ENCODE measurements at regions not wholly inside any gene's neighbourhood (a gene's known extent, or its start where the extent isn't known, plus 50 kb on each side); places are given as distances from the start of the nearest gene placed in this dataset.

GRCh38 chr2:120515759-120516678 lies 170.1 kb downstream of the INHBB start:
- Histone ChIP-seq H3K27ac (replicated peaks) (no peak overlapping the region), H3K9me3 (replicated peaks) (no peaks in the 10 kb centered on the region), H3K36me3 (no peaks in the 10 kb centered on the region), H3K27me3 (ENCODE audit: low read depth) (peaks cover 26% of the 10 kb centered on the region), H3K4me3 (no peak overlapping the region), H3K4me1 (peaks cover under 1% of the 10 kb centered on the region)
- intact Hi-C loops (cut with micrococcal nuclease), result no loop called here
- DNase-seq, result no peak
- TF ChIP-seq CTCF (IDR thresholded peaks at IDR 0.05; ENCODE audit: borderline replicate concordance), result no peak

GRCh38 chr2:120516679-120517314 lies 170.9 kb downstream of the INHBB start:
- no peak for TF ChIP-seq CTCF (IDR thresholded peaks at IDR 0.05; ENCODE audit: borderline replicate concordance)
- intact Hi-C loops (cut with micrococcal nuclease), result no loop called here
- Histone ChIP-seq H3K4me1 (peaks cover 9% of the 10 kb centered on the region), H3K9me3 (replicated peaks) (no peaks in the 10 kb centered on the region), H3K27me3 (ENCODE audit: low read depth) (peaks cover 33% of the 10 kb centered on the region), H3K27ac (replicated peaks) (no peak overlapping the region), H3K4me3 (no peak overlapping the region), H3K36me3 (no peaks in the 10 kb centered on the region)
- DNase-seq, result no peak

GRCh38 chr2:120517751-120518469 lies 172.0 kb downstream of the INHBB start:
- Histone ChIP-seq H3K27me3 (ENCODE audit: low read depth) (peaks cover 44% of the 10 kb centered on the region), H3K4me1 (peaks cover 20% of the 10 kb centered on the region), H3K27ac (replicated peaks) (no peak overlapping the region), H3K4me3 (no peak overlapping the region), H3K9me3 (replicated peaks) (no peaks in the 10 kb centered on the region), H3K36me3 (no peaks in the 10 kb centered on the region)
- no peak for DNase-seq
- intact Hi-C loops (cut with micrococcal nuclease), result no loop called here
- TF ChIP-seq CTCF (IDR thresholded peaks at IDR 0.05; ENCODE audit: borderline replicate concordance), result no peak

- no peak overlapping the region for H3K4me3 ChIP-seq
- intact Hi-C loops (cut with micrococcal nuclease), result no loop called here
- no peak for TF ChIP-seq CTCF (IDR thresholded peaks at IDR 0.05; ENCODE audit: borderline replicate concordance)
- DNase-seq, result no peak
- no peak overlapping the region for H3K27ac ChIP-seq (replicated peaks)
- peaks cover 20% of the 10 kb centered on the region for H3K4me1 ChIP-seq
- H3K27me3 ChIP-seq (ENCODE audit: low read depth), result peaks cover 50% of the 10 kb centered on the region
- no peaks in the 10 kb centered on the region for H3K9me3 ChIP-seq (replicated peaks)
- H3K36me3 ChIP-seq, result no peaks in the 10 kb centered on the region
Measured at GRCh38 chr2:120518819-120519218, 172.9 kb downstream of the INHBB start.

GRCh38 chr2:120519469-120519868 lies 173.5 kb downstream of the INHBB start:
- peaks cover 50% of the 10 kb centered on the region for H3K27me3 ChIP-seq (ENCODE audit: low read depth)
- H3K9me3 ChIP-seq (replicated peaks), result no peaks in the 10 kb centered on the region
- no peak for DNase-seq
- peaks cover 20% of the 10 kb centered on the region for H3K4me1 ChIP-seq
- no peaks in the 10 kb centered on the region for H3K36me3 ChIP-seq
- no peak for TF ChIP-seq CTCF (IDR thresholded peaks at IDR 0.05; ENCODE audit: borderline replicate concordance)
- H3K4me3 ChIP-seq, result no peak overlapping the region
- intact Hi-C loops (cut with micrococcal nuclease), result no loop called here
- no peak overlapping the region for H3K27ac ChIP-seq (replicated peaks)

Data from left ventricle myocardium inferior (tissue), 1 donor.